K562 (cell line): ENCODE measurements at regions not wholly inside any gene's neighbourhood (a gene's known extent, or its start where the extent isn't known, plus 50 kb on each side); places are given as distances from the start of the nearest gene placed in this dataset.

Experiments used
- ATAC-seq: fragments of 200-7000 bp; cut with Tn5 transposase; 3 replicates; pipeline ENCODE4 v1.9.1; 2020; ENCODE audit warnings: moderate library complexity
- BruUV-seq: library from RNA; stranded (reverse); fragments of 400-500 nt; replicated peaks from 2 replicates; lab custom pipeline; 2021; lab: Mats Ljungman, UMichigan
- CTCF ChIA-PET: fragments of 300-600 bp; formaldehyde crosslinking; extraction: SDS; loops from one replicate; lab custom pipeline; 2021; ENCODE audit warnings: low intra/inter-chr PET ratio; lab: Yijun Ruan, JAX
- POLR2A ChIA-PET: fragments of 300-600, 350-650 bp; sonication (Branson Sonifier 250); formaldehyde crosslinking; extraction: SDS; loops from one replicate; lab custom pipeline; 2021; ENCODE audit warnings: antibody characterized with exemption, inconsistent platforms; lab: Yijun Ruan, JAX
- DNase-seq, 4 experiments: peaks; one replicate each; pipeline versions ENCODE4 v3.0.0 to v3.0.0-alpha.2; 2011 to 2018; ENCODE audit warnings: low spot score in 3 of 4, mixed read lengths in 3 of 4; ENCODE audit errors: extremely low read depth in 1 of 4
- FAIRE-seq: peaks from 2 replicates; lab custom pipeline; 2011; peaks lifted over from hg19 to GRCh38; lab: Jason Lieb, UNC
- H2AFZ ChIP-seq: 2 replicates; pipeline ENCODE4 v1.6.0; 2011; ENCODE audit warnings: low read depth, low read length, control low read depth, inconsistent platforms
- H3K27ac ChIP-seq: fragments of 200-600 bp; 3 replicates; pipeline ENCODE4 v1.8.0; 2011; ENCODE audit warnings: low read depth, mild to moderate bottlenecking, control low read depth, inconsistent platforms, low read length, moderate library complexity, mixed read lengths; ENCODE audit errors: extremely low read depth
- H3K27me3 ChIP-seq, 2 experiments: fragments of 300-600 bp in 1 of 2; 2 replicates in 1 of 2; 3 replicates in 1 of 2; pipeline versions ENCODE4 v1.6.0 to v1.8.0; 2011; ENCODE audit warnings: inconsistent platforms in 2 of 2, low read length in 2 of 2, mild to moderate bottlenecking in 1 of 2, mixed read lengths in 1 of 2, moderate library complexity in 1 of 2; ENCODE audit not compliant: control insufficient read depth in 2 of 2, insufficient read depth in 2 of 2
- H3K36me3 ChIP-seq: fragments of 300-600 bp; 3 replicates; pipeline ENCODE4 v1.8.0; 2011; ENCODE audit warnings: mild to moderate bottlenecking, low read length, inconsistent platforms; ENCODE audit not compliant: control insufficient read depth, insufficient read depth
- H3K4me1 ChIP-seq, 2 experiments: fragments of 200-600 bp in 1 of 2; replicated peaks in 1 of 2; 2 replicates in 1 of 2; 3 replicates in 1 of 2; pipeline versions ENCODE4 v1.5.1 to v1.8.0; 2011; ENCODE audit warnings: inconsistent platforms in 2 of 2, low read length in 2 of 2, mild to moderate bottlenecking in 1 of 2, mixed read lengths in 1 of 2, moderate library complexity in 1 of 2; ENCODE audit not compliant: control insufficient read depth in 2 of 2, insufficient read depth in 2 of 2
- H3K4me2 ChIP-seq: 2 replicates; pipeline ENCODE4 v1.6.1; 2011; ENCODE audit warnings: low read length, control low read depth, inconsistent platforms, mixed read lengths; ENCODE audit not compliant: insufficient read depth
- H3K4me3 ChIP-seq: fragments of 200-600 bp; sonication (generic), shearing (Covaris generic); 2 replicates; pipeline ENCODE4 v1.5.1; 2016; ENCODE audit warnings: control low read depth, inconsistent platforms
- H3K79me2 ChIP-seq: fragments of 200-600 bp; 3 replicates; pipeline ENCODE4 v1.8.0; 2011; ENCODE audit warnings: low read length, inconsistent platforms; ENCODE audit not compliant: control insufficient read depth, insufficient read depth
- H3K9ac ChIP-seq, 2 experiments: 2 replicates each; pipeline versions ENCODE4 v1.6.0 to v1.6.1; 2011; ENCODE audit warnings: low read depth in 2 of 2, low read length in 2 of 2, control low read depth in 1 of 2, inconsistent platforms in 1 of 2, mild to moderate bottlenecking in 1 of 2, mixed read lengths in 1 of 2; ENCODE audit not compliant: insufficient read depth in 1 of 2
- H3K9me1 ChIP-seq: one replicate; pipeline ENCODE4 v1.6.0; 2011; ENCODE audit warnings: inconsistent platforms, mild to moderate bottlenecking, low read length, moderate library complexity; ENCODE audit not compliant: control insufficient read depth, insufficient read depth
- H3K9me3 ChIP-seq: replicated peaks from 2 replicates; pipeline ENCODE4 v1.5.1; 2011; ENCODE audit warnings: low read depth, low read length, inconsistent platforms; ENCODE audit not compliant: control insufficient read depth, insufficient read depth
- H4K20me1 ChIP-seq: replicated peaks from 2 replicates; pipeline ENCODE4 v1.6.1; 2011; ENCODE audit warnings: low read length, inconsistent platforms, mixed read lengths; ENCODE audit not compliant: control insufficient read depth, insufficient read depth
- BDP1 ChIP-seq: IDR thresholded peaks from 3 replicates; pipeline ENCODE4 v1.6.1; 2011; ENCODE audit not compliant: insufficient read length, insufficient read depth
- DNMT1 ChIP-seq: fragments of 450-650 bp; IDR thresholded peaks from 2 replicates; pipeline ENCODE4 v1.6.1; 2016; ENCODE audit warnings: antibody characterized with exemption, mild to moderate bottlenecking
- E2F3 ChIP-seq: fragments of 250-450 bp; sonication (Bioruptor Pico); IDR thresholded peaks from 2 replicates; pipeline ENCODE4 v1.4.0; 2020; ENCODE audit warnings: mild to moderate bottlenecking
- HDAC3 ChIP-seq: fragments of 450-650 bp; IDR thresholded peaks from 2 replicates; pipeline ENCODE4 v1.6.1; 2018; ENCODE audit warnings: borderline replicate concordance, mild to moderate bottlenecking, moderate library complexity; ENCODE audit not compliant: partially characterized antibody
- KLF13 ChIP-seq: fragments of 450-650 bp; IDR thresholded peaks from 2 replicates; pipeline ENCODE4 v1.6.1; 2016; ENCODE audit warnings: missing genetic modification characterization, low read depth, mild to moderate bottlenecking, missing compliant biosample characterization, moderate library complexity, borderline replicate concordance
- NCOR1 ChIP-seq: fragments of 450-650 bp; IDR thresholded peaks from 2 replicates; pipeline ENCODE4 v1.6.1; 2016; ENCODE audit warnings: mild to moderate bottlenecking, moderate library complexity
- NFATC3 ChIP-seq: fragments of 450-650 bp; IDR thresholded peaks from 2 replicates; pipeline ENCODE4 v1.6.1; 2017; ENCODE audit warnings: mild to moderate bottlenecking
- NR2C2 ChIP-seq, 2 experiments: fragments of 200-800 bp in 1 of 2; sonication (Bioruptor generic) in 1 of 2; sonication (generic) in 1 of 2; formaldehyde crosslinking in 1 of 2; IDR thresholded peaks; 2 replicates each; pipeline versions ENCODE4 v1.6.1 to v1.8.0; 2016 to 2022; ENCODE audit warnings: mild to moderate bottlenecking in 1 of 2, missing compliant biosample characterization in 1 of 2, missing genetic modification characterization in 1 of 2, missing genetic modification reagents in 1 of 2
- RBM15 ChIP-seq: fragments of 200-400 bp; formaldehyde crosslinking; IDR thresholded peaks from 2 replicates; pipeline ENCODE4 v1.6.1; 2018; ENCODE audit warnings: mild to moderate bottlenecking, low read length, moderate library complexity; ENCODE audit not compliant: insufficient read depth
- ZNF184 ChIP-seq: sonication (generic); formaldehyde crosslinking; IDR thresholded peaks from 2 replicates; pipeline ENCODE4 v1.5.0; 2020; ENCODE audit warnings: missing genetic modification reagents
- ZNF239 ChIP-seq: fragments of 250-450 bp; sonication (Bioruptor Pico); IDR thresholded peaks from 2 replicates; pipeline ENCODE4 v1.4.0; 2020; ENCODE audit warnings: mild to moderate bottlenecking
- ZNF668 ChIP-seq: fragments of 250-450 bp; sonication (Bioruptor Pico); IDR thresholded peaks from 2 replicates; pipeline ENCODE4 v1.8.0; 2022; ENCODE audit warnings: mild to moderate bottlenecking, inconsistent platforms
- WGBS: fragments of 100-300 bp; shearing (Covaris generic); methylation state at CpG from one replicate; pipeline ENCODE4 v1.1.6; 2016; ENCODE audit warnings: low coverage, mixed read lengths; ENCODE audit not compliant: insufficient coverage; ENCODE audit errors: missing lambda C conversion rate; 5-methylcytosine and 5-hydroxymethylcytosine counted together
- in situ Hi-C: fragments of 300-500 bp; cut with MboI; formaldehyde crosslinking; loops from 4 replicates; pipeline ENCODE4 v1.15.0; 2018; ENCODE audit warnings: inconsistent platforms, mixed read lengths
- intact Hi-C: fragments of 100-400 bp; cut with micrococcal nuclease; formaldehyde crosslinking; loops from 2 replicates; pipeline ENCODE4 v1.14.2; 2022
- TF ChIP-seq, protein P1 (sequence below): fragments of 250-450 bp; sonication (Bioruptor Pico); IDR thresholded peaks from 2 replicates; pipeline ENCODE4 v1.8.0; 2022; ENCODE audit warnings: inconsistent platforms, mild to moderate bottlenecking, moderate library complexity, borderline replicate concordance
- TF ChIP-seq, protein P2 (sequence below), 2 experiments: fragments of 450-650 bp; IDR thresholded peaks; 2 replicates each; pipeline ENCODE4 v1.6.1; 2016; ENCODE audit warnings: mild to moderate bottlenecking in 2 of 2, borderline replicate concordance in 1 of 2, low read depth in 1 of 2, moderate library complexity in 1 of 2

DNA sequence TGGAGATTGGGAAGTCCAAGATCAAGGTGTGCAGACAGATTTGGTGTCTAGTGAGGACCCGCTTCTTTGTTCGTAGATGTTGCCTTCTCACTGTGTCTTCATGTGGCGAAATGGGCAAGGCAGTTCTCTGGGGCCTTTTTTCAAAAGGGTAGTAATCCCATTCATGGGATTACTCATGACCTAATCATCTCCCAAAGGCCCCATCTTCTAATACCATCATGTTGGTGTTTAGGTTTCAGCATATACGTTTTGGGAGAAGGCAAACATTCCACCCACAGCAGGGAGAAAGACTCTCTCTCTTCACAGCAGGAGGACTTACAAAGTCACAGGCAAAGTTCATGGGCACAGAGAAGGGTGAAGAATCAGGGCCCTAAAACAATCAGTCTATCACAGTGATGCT lies 252.1 kb downstream of the RPLP1 start:
- POLR2A ChIA-PET, result no interaction called here
- TF ChIP-seq, protein P1, sequence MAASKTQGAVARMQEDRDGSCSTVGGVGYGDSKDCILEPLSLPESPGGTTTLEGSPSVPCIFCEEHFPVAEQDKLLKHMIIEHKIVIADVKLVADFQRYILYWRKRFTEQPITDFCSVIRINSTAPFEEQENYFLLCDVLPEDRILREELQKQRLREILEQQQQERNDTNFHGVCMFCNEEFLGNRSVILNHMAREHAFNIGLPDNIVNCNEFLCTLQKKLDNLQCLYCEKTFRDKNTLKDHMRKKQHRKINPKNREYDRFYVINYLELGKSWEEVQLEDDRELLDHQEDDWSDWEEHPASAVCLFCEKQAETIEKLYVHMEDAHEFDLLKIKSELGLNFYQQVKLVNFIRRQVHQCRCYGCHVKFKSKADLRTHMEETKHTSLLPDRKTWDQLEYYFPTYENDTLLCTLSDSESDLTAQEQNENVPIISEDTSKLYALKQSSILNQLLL (CRISPR knock-in tag), result no peak
- TF ChIP-seq, protein P2, sequence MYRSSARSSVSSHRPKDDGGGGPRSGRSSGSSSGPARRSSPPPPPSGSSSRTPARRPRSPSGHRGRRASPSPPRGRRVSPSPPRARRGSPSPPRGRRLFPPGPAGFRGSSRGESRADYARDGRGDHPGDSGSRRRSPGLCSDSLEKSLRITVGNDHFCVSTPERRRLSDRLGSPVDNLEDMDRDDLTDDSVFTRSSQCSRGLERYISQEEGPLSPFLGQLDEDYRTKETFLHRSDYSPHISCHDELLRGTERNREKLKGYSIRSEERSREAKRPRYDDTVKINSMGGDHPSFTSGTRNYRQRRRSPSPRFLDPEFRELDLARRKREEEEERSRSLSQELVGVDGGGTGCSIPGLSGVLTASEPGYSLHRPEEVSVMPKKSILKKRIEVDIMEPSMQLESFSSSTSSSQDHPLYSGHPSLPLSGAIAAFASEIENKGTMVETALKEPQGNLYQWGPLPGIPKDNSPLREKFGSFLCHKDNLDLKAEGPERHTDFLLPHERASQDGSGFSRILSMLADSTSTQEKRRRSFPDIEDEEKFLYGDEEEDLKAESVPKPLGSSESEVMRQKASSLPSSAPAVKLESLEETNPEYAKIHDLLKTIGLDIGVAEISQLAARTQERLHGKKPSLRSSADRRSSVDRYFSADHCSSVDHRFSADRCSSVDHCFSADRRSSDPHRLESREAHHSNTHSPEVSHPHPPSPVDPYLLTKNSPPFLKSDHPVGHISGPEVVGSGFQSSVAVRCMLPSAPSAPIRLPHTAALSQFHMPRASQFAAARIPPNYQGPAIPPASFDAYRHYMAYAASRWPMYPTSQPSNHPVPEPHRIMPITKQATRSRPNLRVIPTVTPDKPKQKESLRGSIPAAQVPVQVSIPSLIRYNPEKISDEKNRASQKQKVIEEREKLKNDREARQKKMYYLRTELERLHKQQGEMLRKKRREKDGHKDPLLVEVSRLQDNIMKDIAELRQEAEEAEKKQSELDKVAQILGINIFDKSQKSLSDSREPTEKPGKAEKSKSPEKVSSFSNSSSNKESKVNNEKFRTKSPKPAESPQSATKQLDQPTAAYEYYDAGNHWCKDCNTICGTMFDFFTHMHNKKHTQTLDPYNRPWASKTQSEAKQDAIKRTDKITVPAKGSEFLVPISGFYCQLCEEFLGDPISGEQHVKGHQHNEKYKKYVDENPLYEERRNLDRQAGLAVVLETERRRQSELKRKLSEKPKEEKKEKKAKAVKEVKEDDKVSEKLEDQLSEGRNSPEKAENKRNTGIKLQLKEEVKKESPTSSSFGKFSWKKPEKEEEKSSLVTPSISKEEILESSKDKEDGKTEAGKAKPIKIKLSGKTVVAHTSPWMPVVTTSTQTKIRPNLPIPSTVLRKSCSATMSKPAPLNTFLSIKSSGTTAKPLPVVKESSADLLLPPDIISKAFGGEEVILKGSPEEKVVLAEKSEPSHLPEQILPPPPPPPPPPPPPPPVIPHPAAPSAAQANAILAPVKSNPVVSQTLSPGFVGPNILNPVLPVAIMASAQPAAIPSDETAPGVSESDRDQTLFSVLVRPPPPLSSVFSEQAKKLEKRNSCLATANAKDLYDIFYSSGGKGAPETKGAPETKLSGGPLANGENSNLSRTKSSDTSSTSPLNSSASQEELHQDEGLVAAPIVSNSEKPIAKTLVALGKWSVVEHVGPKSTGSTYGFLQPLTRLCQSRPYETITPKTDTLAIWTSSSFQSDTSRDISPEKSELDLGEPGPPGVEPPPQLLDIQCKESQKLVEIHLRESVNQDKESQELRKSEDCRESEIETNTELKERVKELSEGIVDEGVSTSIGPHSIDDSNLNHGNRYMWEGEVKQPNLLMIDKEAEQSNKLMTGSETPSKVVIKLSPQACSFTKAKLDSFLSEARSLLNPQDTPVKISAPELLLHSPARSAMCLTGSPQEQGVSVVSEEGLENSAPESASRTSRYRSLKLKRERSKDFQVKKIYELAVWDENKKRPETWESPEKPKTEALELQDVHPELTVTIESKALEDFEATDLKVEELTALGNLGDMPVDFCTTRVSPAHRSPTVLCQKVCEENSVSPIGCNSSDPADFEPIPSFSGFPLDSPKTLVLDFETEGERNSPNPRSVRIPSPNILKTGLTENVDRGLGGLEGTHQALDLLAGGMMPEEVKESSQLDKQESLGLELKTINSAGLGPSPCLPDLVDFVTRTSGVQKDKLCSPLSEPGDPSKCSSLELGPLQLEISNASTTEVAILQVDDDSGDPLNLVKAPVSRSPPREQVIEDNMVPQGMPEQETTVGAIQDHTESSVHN (IDR thresholded peaks at IDR 0.05; ENCODE audit: borderline replicate concordance in 1 of 2, low read depth in 1 of 2), result no peak
- TF ChIP-seq DNMT1 (no peak), NCOR1 (no peak), NR2C2 (CRISPR knock-in tag; IDR thresholded peaks at IDR 0.05) (no peak), NR2C2 (tag; IDR thresholded peaks at IDR 0.05) (no peak), KLF13 (tag) (no peak), NFATC3 (no peak), HDAC3 (no peak), ZNF239 (no peak), RBM15 (no peak), ZNF184 (CRISPR knock-in tag) (no peak), BDP1 (no peak), E2F3 (CRISPR knock-in tag) (no peak), ZNF668 (CRISPR knock-in tag) (no peak)

More for the DNA sequence above, 252.1 kb downstream of the RPLP1 start:
- Histone ChIP-seq H3K4me1 (no peaks in the 10 kb centered on the region), H3K79me2 (no peaks in the 10 kb centered on the region), H3K9me3 (no peaks in the 10 kb centered on the region), H3K9me1 (no peaks in the 10 kb centered on the region), H3K27me3 (no peaks in the 10 kb centered on the region), H3K4me2 (no peak overlapping the region), H3K36me3 (no peaks in the 10 kb centered on the region), H3K9ac (no peak overlapping the region), H4K20me1 (no peaks in the 10 kb centered on the region), H3K4me3 (no peak overlapping the region), H3K27ac (no peak overlapping the region), H2AFZ (no peak overlapping the region)
- in situ Hi-C loops (no loop called here), intact Hi-C loops (no loop called here)
- DNase-seq, result no peak
- CTCF ChIA-PET, result no interaction called here
- 2% methylated on average over 4 of the region's 4 CpGs for WGBS
- no peak for FAIRE-seq
- no TSS peak for BruUV-seq
- ATAC-seq, result no peak
